ENCODE measurements at regions not wholly inside any gene's neighbourhood (a gene's known extent, or its start where the extent isn't known, plus 50 kb on each side); places are given as distances from the start of the nearest gene placed in this dataset.
"Not testable (repeated sequence)": the region's sequence is repeated elsewhere in the genome, so short reads cannot be mapped to it uniquely, and the experiment has no call there.

GRCh38 chr21:19544493-19544892, 1140.9 kb upstream of the TMPRSS15 start:
- not testable (repeated sequence) for DNase-seq

GRCh38 chr21:19547951-19548840, 1144.6 kb upstream of the TMPRSS15 start:
- DNase-seq, result no peak

- no peak for DNase-seq
Observed at GRCh38 chr21:19553919-19554615, 1150.5 kb upstream of the TMPRSS15 start.

- DNase-seq, result no peak
Observed at GRCh38 chr21:19557046-19557445, 1153.5 kb upstream of the TMPRSS15 start.

GRCh38 chr21:19557488-19557887, 1153.9 kb upstream of the TMPRSS15 start:
- DNase-seq, result no peak

GRCh38 chr21:19565587-19565986, 1162.0 kb upstream of the TMPRSS15 start:
- DNase-seq, result no peak

GRCh38 chr21:19566975-19567374, 1163.4 kb upstream of the TMPRSS15 start:
- DNase-seq, result no peak

GRCh38 chr21:19577381-19577780, 1173.8 kb upstream of the TMPRSS15 start:
- no peak for DNase-seq

- no peak for DNase-seq
Observed at GRCh38 chr21:19590044-19590443, 1186.5 kb upstream of the TMPRSS15 start.

GRCh38 chr21:19603011-19603593, 1199.5 kb upstream of the TMPRSS15 start:
- DNase-seq, result no peak

GRCh38 chr21:19608101-19608621, 1204.6 kb upstream of the TMPRSS15 start:
- no peak for DNase-seq

GRCh38 chr21:19609611-19610010, 1206.0 kb upstream of the TMPRSS15 start:
- DNase-seq, result no peak

GRCh38 chr21:19621837-19622496, 1218.4 kb upstream of the TMPRSS15 start:
- DNase-seq, result no peak

- no peak for DNase-seq
Observed at GRCh38 chr21:19640964-19641363, 1237.4 kb upstream of the TMPRSS15 start.

- no peak for DNase-seq
Observed at GRCh38 chr21:19648391-19648790, 1244.8 kb upstream of the TMPRSS15 start.

- DNase-seq, result no peak
Observed at GRCh38 chr21:19683492-19683891, 1279.9 kb upstream of the TMPRSS15 start.

- DNase-seq, result no peak
Observed at GRCh38 chr21:19684328-19684727, 1280.7 kb upstream of the TMPRSS15 start.

GRCh38 chr21:19692231-19692630, 1288.6 kb upstream of the TMPRSS15 start:
- DNase-seq, result no peak

- no peak for DNase-seq
Observed at GRCh38 chr21:19695796-19696195, 1292.2 kb upstream of the TMPRSS15 start.

GRCh38 chr21:19700476-19700875, 1296.9 kb upstream of the TMPRSS15 start:
- DNase-seq, result no peak

GRCh38 chr21:19702726-19703125, 1295.5 kb upstream of the NCAM2 start:
- no peak for DNase-seq

GRCh38 chr21:19704832-19705231, 1293.4 kb upstream of the NCAM2 start:
- no peak for DNase-seq

GRCh38 chr21:19712441-19712840, 1285.8 kb upstream of the NCAM2 start:
- DNase-seq, result no peak
